ENCODE measurements at regions not wholly inside any gene's neighbourhood (a gene's known extent, or its start where the extent isn't known, plus 50 kb on each side); places are given as distances from the start of the nearest gene placed in this dataset.

DNA sequence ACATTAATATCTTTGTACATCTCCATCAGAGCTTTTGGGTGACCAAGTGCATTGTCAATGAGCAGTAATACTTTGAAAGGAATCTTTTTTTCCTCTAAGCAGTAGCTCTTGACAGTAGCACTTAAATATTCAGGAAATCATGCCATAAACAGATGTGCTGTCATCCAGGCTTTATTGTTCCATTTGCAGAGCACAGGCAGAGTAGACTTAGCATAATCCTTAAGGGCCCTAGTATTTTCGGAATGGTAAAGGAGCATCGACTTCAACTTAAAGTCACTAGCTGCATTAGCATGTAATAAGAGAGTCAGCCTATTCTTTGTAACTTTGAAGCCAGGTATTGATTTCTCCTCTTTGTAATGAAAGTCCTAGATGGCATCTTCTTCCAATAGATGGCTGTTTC is 121.8 kb upstream of the CWC22 start:
- TF ChIP-seq MXI1 (conservative IDR thresholded peaks at IDR 0.05; ENCODE audit: poor library complexity, severe bottlenecking) (no peak), EZH2 (IDR thresholded peaks at IDR 0.05; ENCODE audit: borderline replicate concordance, insufficient read depth, low read length, poor library complexity, severe bottlenecking) (no peak), TAF1 (IDR thresholded peaks at IDR 0.05; ENCODE audit: low read depth) (no peak), POLR2AphosphoS5 (IDR thresholded peaks at IDR 0.05) (no peak), EP300 (conservative IDR thresholded peaks at IDR 0.05; ENCODE audit: poor library complexity, severe bottlenecking) (no peak), RAD21 (conservative IDR thresholded peaks at IDR 0.05) (no peak), SMC3 (conservative IDR thresholded peaks at IDR 0.05; ENCODE audit: poor library complexity) (no peak)
- TF ChIP-seq, protein P1, sequence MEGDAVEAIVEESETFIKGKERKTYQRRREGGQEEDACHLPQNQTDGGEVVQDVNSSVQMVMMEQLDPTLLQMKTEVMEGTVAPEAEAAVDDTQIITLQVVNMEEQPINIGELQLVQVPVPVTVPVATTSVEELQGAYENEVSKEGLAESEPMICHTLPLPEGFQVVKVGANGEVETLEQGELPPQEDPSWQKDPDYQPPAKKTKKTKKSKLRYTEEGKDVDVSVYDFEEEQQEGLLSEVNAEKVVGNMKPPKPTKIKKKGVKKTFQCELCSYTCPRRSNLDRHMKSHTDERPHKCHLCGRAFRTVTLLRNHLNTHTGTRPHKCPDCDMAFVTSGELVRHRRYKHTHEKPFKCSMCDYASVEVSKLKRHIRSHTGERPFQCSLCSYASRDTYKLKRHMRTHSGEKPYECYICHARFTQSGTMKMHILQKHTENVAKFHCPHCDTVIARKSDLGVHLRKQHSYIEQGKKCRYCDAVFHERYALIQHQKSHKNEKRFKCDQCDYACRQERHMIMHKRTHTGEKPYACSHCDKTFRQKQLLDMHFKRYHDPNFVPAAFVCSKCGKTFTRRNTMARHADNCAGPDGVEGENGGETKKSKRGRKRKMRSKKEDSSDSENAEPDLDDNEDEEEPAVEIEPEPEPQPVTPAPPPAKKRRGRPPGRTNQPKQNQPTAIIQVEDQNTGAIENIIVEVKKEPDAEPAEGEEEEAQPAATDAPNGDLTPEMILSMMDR (IDR thresholded peaks at IDR 0.05; ENCODE audit: poor library complexity, severe bottlenecking): no peak
- TF ChIP-seq, protein P2, sequence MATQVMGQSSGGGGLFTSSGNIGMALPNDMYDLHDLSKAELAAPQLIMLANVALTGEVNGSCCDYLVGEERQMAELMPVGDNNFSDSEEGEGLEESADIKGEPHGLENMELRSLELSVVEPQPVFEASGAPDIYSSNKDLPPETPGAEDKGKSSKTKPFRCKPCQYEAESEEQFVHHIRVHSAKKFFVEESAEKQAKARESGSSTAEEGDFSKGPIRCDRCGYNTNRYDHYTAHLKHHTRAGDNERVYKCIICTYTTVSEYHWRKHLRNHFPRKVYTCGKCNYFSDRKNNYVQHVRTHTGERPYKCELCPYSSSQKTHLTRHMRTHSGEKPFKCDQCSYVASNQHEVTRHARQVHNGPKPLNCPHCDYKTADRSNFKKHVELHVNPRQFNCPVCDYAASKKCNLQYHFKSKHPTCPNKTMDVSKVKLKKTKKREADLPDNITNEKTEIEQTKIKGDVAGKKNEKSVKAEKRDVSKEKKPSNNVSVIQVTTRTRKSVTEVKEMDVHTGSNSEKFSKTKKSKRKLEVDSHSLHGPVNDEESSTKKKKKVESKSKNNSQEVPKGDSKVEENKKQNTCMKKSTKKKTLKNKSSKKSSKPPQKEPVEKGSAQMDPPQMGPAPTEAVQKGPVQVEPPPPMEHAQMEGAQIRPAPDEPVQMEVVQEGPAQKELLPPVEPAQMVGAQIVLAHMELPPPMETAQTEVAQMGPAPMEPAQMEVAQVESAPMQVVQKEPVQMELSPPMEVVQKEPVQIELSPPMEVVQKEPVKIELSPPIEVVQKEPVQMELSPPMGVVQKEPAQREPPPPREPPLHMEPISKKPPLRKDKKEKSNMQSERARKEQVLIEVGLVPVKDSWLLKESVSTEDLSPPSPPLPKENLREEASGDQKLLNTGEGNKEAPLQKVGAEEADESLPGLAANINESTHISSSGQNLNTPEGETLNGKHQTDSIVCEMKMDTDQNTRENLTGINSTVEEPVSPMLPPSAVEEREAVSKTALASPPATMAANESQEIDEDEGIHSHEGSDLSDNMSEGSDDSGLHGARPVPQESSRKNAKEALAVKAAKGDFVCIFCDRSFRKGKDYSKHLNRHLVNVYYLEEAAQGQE (IDR thresholded peaks at IDR 0.05; ENCODE audit: borderline replicate concordance): no peak

Measured in neural cell (in vitro differentiated cells).